Right hindlimb (tissue), 1 donor: ENCODE measurements at regions not wholly inside any gene's neighbourhood (a gene's known extent, or its start where the extent isn't known, plus 50 kb on each side); places are given as distances from the start of the nearest gene placed in this dataset.

Experiments used
- DNase-seq: peaks from one replicate; pipeline ENCODE4 v3.0.0-alpha.2; 2018

GRCh38 chr22:49093192-49093880, 734.3 kb downstream of the BRD1 start:
- no peak for DNase-seq

- no peak for DNase-seq
Measured at GRCh38 chr22:49092716-49093115, 735.0 kb downstream of the BRD1 start.

- no peak for DNase-seq
Measured at GRCh38 chr22:49091917-49092545, 735.6 kb downstream of the BRD1 start.

GRCh38 chr22:49091451-49091850, 736.2 kb downstream of the BRD1 start:
- no peak for DNase-seq

GRCh38 chr22:49090853-49091135, 736.9 kb downstream of the BRD1 start:
- no peak for DNase-seq

- DNase-seq = no peak
Measured at GRCh38 chr22:49090061-49090852, 737.4 kb downstream of the BRD1 start.

GRCh38 chr22:49088801-49089791, 738.6 kb downstream of the BRD1 start:
- no peak for DNase-seq

GRCh38 chr22:49087716-49088601, 739.7 kb downstream of the BRD1 start:
- DNase-seq = no peak

- peak; percentile 66 for DNase-seq
Measured at GRCh38 chr22:49087198-49087597, 740.5 kb downstream of the BRD1 start.

- no peak for DNase-seq
Measured at GRCh38 chr22:49086606-49087157, 741.0 kb downstream of the BRD1 start.

GRCh38 chr22:49086181-49086580, 741.5 kb downstream of the BRD1 start:
- no peak for DNase-seq

- no peak for DNase-seq
Measured at GRCh38 chr22:49084206-49084605, 743.5 kb downstream of the BRD1 start.

- no peak for DNase-seq
Measured at GRCh38 chr22:49083607-49084006, 744.1 kb downstream of the BRD1 start.

- DNase-seq = no peak
Measured at GRCh38 chr22:49082451-49082850, 745.2 kb downstream of the BRD1 start.

GRCh38 chr22:49081926-49082325, 745.7 kb downstream of the BRD1 start:
- DNase-seq = no peak

GRCh38 chr22:49081261-49081666, 746.4 kb downstream of the BRD1 start:
- DNase-seq = no peak

- DNase-seq = no peak
Measured at GRCh38 chr22:49080631-49081030, 747.0 kb downstream of the BRD1 start.

- DNase-seq = no peak
Measured at GRCh38 chr22:49079743-49080500, 747.8 kb downstream of the BRD1 start.

- DNase-seq = no peak
Measured at GRCh38 chr22:49079027-49079725, 748.5 kb downstream of the BRD1 start.

- DNase-seq = no peak
Measured at GRCh38 chr22:49078076-49078710, 749.5 kb downstream of the BRD1 start.
